ENCODE measurements at regions not wholly inside any gene's neighbourhood (a gene's known extent, or its start where the extent isn't known, plus 50 kb on each side); places are given as distances from the start of the nearest gene placed in this dataset.

GRCh38 chr11:81725701-81726100 is 1008.0 kb downstream of the FAM181B start:
- ChIA-PET POLR2A (no interaction called here), CTCF (no interaction called here)
- peaks cover under 1% of the 10 kb centered on the region for H3K9me3 ChIP-seq (replicated peaks; ENCODE audit: control insufficient read depth, insufficient read depth, low read length)
- H3K4me1 ChIP-seq (ENCODE audit: control insufficient read depth, extremely low read depth, insufficient read depth, low read length): no peaks in the 10 kb centered on the region
- no peak overlapping the region for H2AFZ ChIP-seq (ENCODE audit: low read depth, low read length)
- H3K9ac ChIP-seq (replicated peaks; ENCODE audit: extremely low read depth, insufficient read depth, low read length): no peak overlapping the region
- intact Hi-C loops (cut with micrococcal nuclease) (no loop called here), dilution Hi-C loops (cut with MboI; ENCODE audit: extremely low pct_ligation_motif_present, low sequenced_read_pairs) (no loop called here)
- H3K27me3 ChIP-seq (ENCODE audit: control insufficient read depth in 2 of 2, insufficient read depth in 2 of 2, low read length in 2 of 2): no peaks in the 10 kb centered on the region
- no peaks in the 10 kb centered on the region for H3K79me2 ChIP-seq (ENCODE audit: control insufficient read depth, insufficient read depth, low read length)
- DNase-seq (ENCODE audit: low read depth, low spot score) (no peak), FAIRE-seq (no peak)
- H3K4me2 ChIP-seq (ENCODE audit: insufficient read depth, low read length): no peak overlapping the region
- no peak overlapping the region for H3K27ac ChIP-seq (ENCODE audit: insufficient read depth, low read depth, low read length)
- no peaks in the 10 kb centered on the region for H3K9me1 ChIP-seq (replicated peaks; ENCODE audit: control insufficient read depth, extremely low read depth, insufficient read depth, low read length)
- TF ChIP-seq, protein P1, sequence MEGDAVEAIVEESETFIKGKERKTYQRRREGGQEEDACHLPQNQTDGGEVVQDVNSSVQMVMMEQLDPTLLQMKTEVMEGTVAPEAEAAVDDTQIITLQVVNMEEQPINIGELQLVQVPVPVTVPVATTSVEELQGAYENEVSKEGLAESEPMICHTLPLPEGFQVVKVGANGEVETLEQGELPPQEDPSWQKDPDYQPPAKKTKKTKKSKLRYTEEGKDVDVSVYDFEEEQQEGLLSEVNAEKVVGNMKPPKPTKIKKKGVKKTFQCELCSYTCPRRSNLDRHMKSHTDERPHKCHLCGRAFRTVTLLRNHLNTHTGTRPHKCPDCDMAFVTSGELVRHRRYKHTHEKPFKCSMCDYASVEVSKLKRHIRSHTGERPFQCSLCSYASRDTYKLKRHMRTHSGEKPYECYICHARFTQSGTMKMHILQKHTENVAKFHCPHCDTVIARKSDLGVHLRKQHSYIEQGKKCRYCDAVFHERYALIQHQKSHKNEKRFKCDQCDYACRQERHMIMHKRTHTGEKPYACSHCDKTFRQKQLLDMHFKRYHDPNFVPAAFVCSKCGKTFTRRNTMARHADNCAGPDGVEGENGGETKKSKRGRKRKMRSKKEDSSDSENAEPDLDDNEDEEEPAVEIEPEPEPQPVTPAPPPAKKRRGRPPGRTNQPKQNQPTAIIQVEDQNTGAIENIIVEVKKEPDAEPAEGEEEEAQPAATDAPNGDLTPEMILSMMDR (IDR thresholded peaks at IDR 0.05; ENCODE audit: extremely low read depth in 1 of 2, insufficient read depth in 1 of 2, low read depth in 1 of 2, low read length in 2 of 2): no peak
- TF ChIP-seq POLR2A (IDR thresholded peaks at IDR 0.05; ENCODE audit: low read depth, low read length): no peak
- no peak for TF ChIP-seq MYC (IDR thresholded peaks at IDR 0.05; ENCODE audit: low read depth, low read length)
- TF ChIP-seq, protein P2, sequence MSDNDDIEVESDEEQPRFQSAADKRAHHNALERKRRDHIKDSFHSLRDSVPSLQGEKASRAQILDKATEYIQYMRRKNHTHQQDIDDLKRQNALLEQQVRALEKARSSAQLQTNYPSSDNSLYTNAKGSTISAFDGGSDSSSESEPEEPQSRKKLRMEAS (IDR thresholded peaks at IDR 0.05; ENCODE audit: insufficient read depth, insufficient read length): no peak
- TF ChIP-seq JUN (IDR thresholded peaks at IDR 0.05; ENCODE audit: borderline replicate concordance, insufficient read depth, insufficient read length, low read depth): no peak
- no peak for TF ChIP-seq GATA2 (IDR thresholded peaks at IDR 0.05; ENCODE audit: insufficient read depth, insufficient read length, low read depth, low read length)
- TF ChIP-seq POLR2AphosphoS5 (IDR thresholded peaks at IDR 0.05; ENCODE audit: insufficient read depth, low read depth, low read length): no peak
- TF ChIP-seq FOS (IDR thresholded peaks at IDR 0.05; ENCODE audit: borderline replicate concordance, insufficient read depth, low read length): no peak
- no peak for TF ChIP-seq EZH2 (IDR thresholded peaks at IDR 0.05; ENCODE audit: borderline replicate concordance, low read depth, low read length, severe bottlenecking)
- no peaks in the 10 kb centered on the region for H4K20me1 ChIP-seq (replicated peaks; ENCODE audit: control insufficient read depth, extremely low read depth, insufficient read depth, low read length)
- BruUV-seq (replicated peaks): no TSS peak
- no peaks in the 10 kb centered on the region for H3K36me3 ChIP-seq (ENCODE audit: control insufficient read depth in 2 of 2, extremely low read depth in 1 of 2, insufficient read depth in 2 of 2, low read length in 2 of 2)
- no peak overlapping the region for H3K4me3 ChIP-seq (replicated peaks in 1 of 3; ENCODE audit: insufficient read depth in 1 of 3, low read depth in 1 of 3, low read length in 3 of 3)
